ENCODE measurements at regions not wholly inside any gene's neighbourhood (a gene's known extent, or its start where the extent isn't known, plus 50 kb on each side); places are given as distances from the start of the nearest gene placed in this dataset.

DNA sequence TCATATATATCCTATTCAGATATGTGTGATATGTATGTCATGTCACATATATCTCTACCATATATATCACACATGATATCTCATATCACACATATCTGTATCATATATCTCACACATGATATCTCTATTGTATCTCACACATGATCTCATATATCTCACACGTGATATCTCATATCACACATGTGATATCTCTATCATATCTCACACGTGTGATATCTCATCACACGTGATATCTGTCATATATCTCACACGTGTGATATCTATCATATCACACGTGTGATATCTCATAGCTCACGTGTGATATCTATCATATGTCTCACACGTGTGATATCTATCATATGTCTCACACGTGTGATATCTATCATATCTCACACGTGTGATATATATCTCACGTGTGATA is 240.7 kb downstream of the MAP2K4 start:
- TF ChIP-seq CTCF (IDR thresholded peaks at IDR 0.05) = no peak
- no peak for TF ChIP-seq POLR2A (IDR thresholded peaks at IDR 0.05)
